ENCODE measurements at regions not wholly inside any gene's neighbourhood (a gene's known extent, or its start where the extent isn't known, plus 50 kb on each side); places are given as distances from the start of the nearest gene placed in this dataset.
"Not testable (repeated sequence)": the region's sequence is repeated elsewhere in the genome, so short reads cannot be mapped to it uniquely, and the experiment has no call there.

DNA sequence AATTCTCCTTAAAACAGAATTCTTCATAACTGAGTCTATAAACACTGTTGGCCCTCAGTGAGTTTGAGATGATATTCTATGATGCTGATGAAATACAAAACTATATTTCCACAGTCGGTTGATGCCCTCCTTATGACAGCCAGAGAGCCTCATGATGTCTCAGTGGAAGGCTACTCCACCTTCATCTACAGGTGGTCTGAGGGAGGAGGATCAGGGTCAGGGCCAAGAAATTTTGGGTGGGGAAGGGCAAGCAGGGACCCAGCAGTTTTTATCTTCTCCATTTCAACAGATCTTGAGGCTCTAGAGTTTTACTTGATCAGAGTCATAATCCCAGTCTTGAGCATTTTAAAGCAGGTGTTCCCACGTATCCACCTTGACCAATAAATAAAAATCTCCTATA, 90.8 kb downstream of the CCDC71L start:
- TF ChIP-seq CTCF (IDR thresholded peaks at IDR 0.05), result no peak
- Mint-ChIP-seq H3K27ac (no peak overlapping the region), H3K36me3 (ENCODE audit: low read depth) (no peaks in the 10 kb centered on the region), H3K9me3 (no peaks in the 10 kb centered on the region), H3K27me3 (peaks cover 7% of the 10 kb centered on the region), H3K4me3 (no peak overlapping the region), H3K4me1 (peaks cover 5% of the 10 kb centered on the region)
- intact Hi-C loops (cut with micrococcal nuclease), result no loop called here
- ATAC-seq (ENCODE audit: low read depth) (no peak), DNase-seq (no peak)
- CTCF ChIA-PET, result no interaction called here
- POLR2A ChIA-PET, result no interaction called here

DNA sequence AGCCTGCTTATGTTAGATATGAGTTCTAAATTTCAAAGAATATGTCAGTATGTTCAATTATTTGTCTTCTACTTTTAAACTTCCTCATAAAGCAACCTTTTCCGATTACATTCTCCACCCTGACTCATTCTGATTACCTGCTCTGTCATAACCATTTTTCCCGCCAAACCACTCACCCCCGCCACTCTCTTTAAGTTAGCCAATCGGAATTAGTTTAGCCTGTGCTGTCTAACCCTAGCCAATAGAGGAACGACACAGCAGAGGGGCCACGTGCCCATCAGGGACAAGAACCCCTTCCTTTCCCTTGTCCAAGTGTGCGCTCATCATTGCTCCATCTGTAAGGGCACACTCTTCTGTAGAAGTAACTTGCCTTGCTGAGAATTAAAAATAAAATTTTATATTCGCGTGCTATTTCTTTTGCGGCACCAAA, 91.4 kb downstream of the CCDC71L start:
- TF ChIP-seq CTCF (IDR thresholded peaks at IDR 0.05), result no peak
- Mint-ChIP-seq H3K4me1 (peaks cover 5% of the 10 kb centered on the region), H3K27ac (no peak overlapping the region), H3K4me3 (no peak overlapping the region), H3K36me3 (ENCODE audit: low read depth) (no peaks in the 10 kb centered on the region), H3K27me3 (peaks cover 7% of the 10 kb centered on the region), H3K9me3 (no peaks in the 10 kb centered on the region)
- no peak for ATAC-seq (ENCODE audit: low read depth)
- CTCF ChIA-PET, result interaction anchor here (1.3 kb wide), 1 partner anchor 29 kb away, joined by 3 read pairs; no protein-coding TSS in a partner anchor
- DNase-seq, result no peak
- intact Hi-C loops (cut with micrococcal nuclease), result no loop called here
- POLR2A ChIA-PET, result no interaction called here

- Mint-ChIP-seq H3K27me3 (peaks cover 7% of the 10 kb centered on the region), H3K4me3 (no peak overlapping the region), H3K27ac (no peak overlapping the region), H3K36me3 (ENCODE audit: low read depth) (no peaks in the 10 kb centered on the region), H3K4me1 (peaks cover 5% of the 10 kb centered on the region), H3K9me3 (no peaks in the 10 kb centered on the region)
- no peak for TF ChIP-seq CTCF (IDR thresholded peaks at IDR 0.05)
- DNase-seq, result no peak
- CTCF ChIA-PET, result interaction anchor here (1.3 kb wide), 1 partner anchor 29 kb away, joined by 3 read pairs; no protein-coding TSS in a partner anchor
- POLR2A ChIA-PET, result no interaction called here
- intact Hi-C loops (cut with micrococcal nuclease), result no loop called here
- no peak for ATAC-seq (ENCODE audit: low read depth)
Observed at GRCh38 chr7:106568680-106569499, 92.1 kb downstream of the CCDC71L start.

- DNase-seq (no peak), ATAC-seq (ENCODE audit: low read depth) (no peak)
- Mint-ChIP-seq H3K4me3 (no peak overlapping the region), H3K4me1 (peaks cover 5% of the 10 kb centered on the region), H3K36me3 (ENCODE audit: low read depth) (no peaks in the 10 kb centered on the region), H3K27me3 (peaks cover 7% of the 10 kb centered on the region), H3K27ac (no peak overlapping the region), H3K9me3 (no peaks in the 10 kb centered on the region)
- CTCF ChIA-PET, result interaction anchor here (1.3 kb wide), 1 partner anchor 30 kb away, joined by 3 read pairs; no protein-coding TSS in a partner anchor
- no peak for TF ChIP-seq CTCF (IDR thresholded peaks at IDR 0.05)
- intact Hi-C loops (cut with micrococcal nuclease), result no loop called here
- POLR2A ChIA-PET, result no interaction called here
Observed at GRCh38 chr7:106568002-106568679, 92.8 kb downstream of the CCDC71L start.

DNA sequence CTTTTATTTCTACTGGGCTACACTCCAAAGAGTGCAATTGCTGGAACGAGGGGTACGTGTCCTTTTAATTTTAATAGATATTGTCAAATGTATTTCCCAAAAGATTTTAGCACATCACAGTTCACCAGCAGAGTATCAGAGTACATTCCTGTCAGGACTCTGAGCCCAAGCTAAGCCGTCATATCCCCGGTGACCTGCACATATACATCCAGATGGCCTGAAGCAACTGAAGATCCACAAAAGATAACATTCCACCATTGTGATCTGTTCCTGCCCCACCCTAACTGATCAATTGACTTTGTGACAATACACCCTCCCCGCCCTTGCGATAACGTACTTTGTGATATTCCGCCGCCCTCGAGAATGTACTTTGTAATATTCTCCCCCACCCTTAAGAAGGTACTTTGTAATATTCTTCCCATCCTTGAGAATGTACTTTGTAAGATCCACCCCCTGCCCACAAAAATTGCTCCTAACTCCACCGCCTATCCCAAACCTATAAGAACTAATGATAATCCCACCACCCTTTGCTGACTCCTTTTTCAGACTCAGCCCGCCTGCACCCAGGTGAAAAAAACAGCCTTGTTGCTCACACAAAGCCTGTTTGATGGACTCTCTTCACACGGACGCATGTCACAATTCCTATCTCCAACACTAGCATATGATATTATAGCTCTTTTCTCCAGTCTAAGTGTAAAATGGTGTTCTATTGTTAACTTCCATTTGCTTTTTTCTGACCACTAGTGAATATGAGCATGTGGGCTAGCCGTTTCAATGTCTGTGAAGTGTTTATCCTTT, 93.6 kb downstream of the CCDC71L start:
- ATAC-seq (ENCODE audit: low read depth); CTCF ChIA-PET; H3K4me1 Mint-ChIP-seq; H3K36me3 Mint-ChIP-seq (ENCODE audit: low read depth); H3K27me3 Mint-ChIP-seq; DNase-seq; H3K27ac Mint-ChIP-seq; POLR2A ChIA-PET; H3K4me3 Mint-ChIP-seq; H3K9me3 Mint-ChIP-seq; intact Hi-C loops (cut with micrococcal nuclease): not testable (repeated sequence)
